RWPE2 (cell line): ENCODE measurements at regions not wholly inside any gene's neighbourhood (a gene's known extent, or its start where the extent isn't known, plus 50 kb on each side); places are given as distances from the start of the nearest gene placed in this dataset.
A peak's percentile ranks its signal among the peaks of the same experiment; 100 is the strongest.

ENCODE experiments used
- ATAC-seq: fragments of 200-7000 bp; cut with Tn5 transposase; 3 replicates; pipeline ENCODE4 v1.9.1; 2021; ENCODE audit warnings: low read depth
- DNase-seq: peaks from one replicate; pipeline ENCODE4 v3.0.0-alpha.2; 2020; ENCODE audit warnings: low spot score
- H3K27ac ChIP-seq: fragments of 450-650 bp; 2 replicates; pipeline ENCODE4 v1.5.1; 2017; ENCODE audit warnings: mild to moderate bottlenecking; ENCODE audit not compliant: poor library complexity, severe bottlenecking
- H3K27me3 ChIP-seq: fragments of 250-450 bp; sonication (Bioruptor Pico); 2 replicates; pipeline ENCODE4 v1.5.1; 2021; ENCODE audit warnings: mild to moderate bottlenecking, moderate library complexity; ENCODE audit not compliant: insufficient read depth, poor library complexity, severe bottlenecking
- H3K36me3 ChIP-seq: fragments of 250-450 bp; sonication (Bioruptor Pico); 2 replicates; pipeline ENCODE4 v1.5.1; 2020; ENCODE audit warnings: low read depth, mild to moderate bottlenecking, moderate library complexity
- H3K4me1 ChIP-seq: fragments of 250-450 bp; sonication (Bioruptor Pico); 2 replicates; pipeline ENCODE4 v1.5.1; 2021; ENCODE audit warnings: mild to moderate bottlenecking, moderate library complexity; ENCODE audit not compliant: insufficient read depth, poor library complexity, severe bottlenecking
- H3K4me3 ChIP-seq: fragments of 250-450 bp; sonication (Bioruptor Pico); 2 replicates; pipeline ENCODE4 v1.5.1; 2021; ENCODE audit warnings: mild to moderate bottlenecking, moderate library complexity; ENCODE audit not compliant: severe bottlenecking
- H3K9me3 ChIP-seq: fragments of 250-450 bp; sonication (Bioruptor Pico); 2 replicates; pipeline ENCODE4 v1.5.1; 2021; ENCODE audit warnings: mild to moderate bottlenecking, moderate library complexity; ENCODE audit not compliant: severe bottlenecking
- TF ChIP-seq, protein P1 (sequence below): fragments of 450-650 bp; IDR thresholded peaks from one replicate; pipeline ENCODE4 v1.5.1; 2017; ENCODE audit warnings: mild to moderate bottlenecking, moderate library complexity; ENCODE audit not compliant: poor library complexity, severe bottlenecking

- no peaks in the 10 kb centered on the region for H3K9me3 ChIP-seq
- no peak overlapping the region for H3K4me3 ChIP-seq
- no peak for DNase-seq
- TF ChIP-seq, protein P1, sequence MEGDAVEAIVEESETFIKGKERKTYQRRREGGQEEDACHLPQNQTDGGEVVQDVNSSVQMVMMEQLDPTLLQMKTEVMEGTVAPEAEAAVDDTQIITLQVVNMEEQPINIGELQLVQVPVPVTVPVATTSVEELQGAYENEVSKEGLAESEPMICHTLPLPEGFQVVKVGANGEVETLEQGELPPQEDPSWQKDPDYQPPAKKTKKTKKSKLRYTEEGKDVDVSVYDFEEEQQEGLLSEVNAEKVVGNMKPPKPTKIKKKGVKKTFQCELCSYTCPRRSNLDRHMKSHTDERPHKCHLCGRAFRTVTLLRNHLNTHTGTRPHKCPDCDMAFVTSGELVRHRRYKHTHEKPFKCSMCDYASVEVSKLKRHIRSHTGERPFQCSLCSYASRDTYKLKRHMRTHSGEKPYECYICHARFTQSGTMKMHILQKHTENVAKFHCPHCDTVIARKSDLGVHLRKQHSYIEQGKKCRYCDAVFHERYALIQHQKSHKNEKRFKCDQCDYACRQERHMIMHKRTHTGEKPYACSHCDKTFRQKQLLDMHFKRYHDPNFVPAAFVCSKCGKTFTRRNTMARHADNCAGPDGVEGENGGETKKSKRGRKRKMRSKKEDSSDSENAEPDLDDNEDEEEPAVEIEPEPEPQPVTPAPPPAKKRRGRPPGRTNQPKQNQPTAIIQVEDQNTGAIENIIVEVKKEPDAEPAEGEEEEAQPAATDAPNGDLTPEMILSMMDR, result no peak
- H3K27ac ChIP-seq, result no peak overlapping the region
- no peaks in the 10 kb centered on the region for H3K4me1 ChIP-seq
- no peak for ATAC-seq
- H3K36me3 ChIP-seq, result no peaks in the 10 kb centered on the region
- H3K27me3 ChIP-seq, result no peaks in the 10 kb centered on the region
These were observed 630.7 kb downstream of the ZEB2 start for GRCh38 chr2:143889216-143889615.

DNA sequence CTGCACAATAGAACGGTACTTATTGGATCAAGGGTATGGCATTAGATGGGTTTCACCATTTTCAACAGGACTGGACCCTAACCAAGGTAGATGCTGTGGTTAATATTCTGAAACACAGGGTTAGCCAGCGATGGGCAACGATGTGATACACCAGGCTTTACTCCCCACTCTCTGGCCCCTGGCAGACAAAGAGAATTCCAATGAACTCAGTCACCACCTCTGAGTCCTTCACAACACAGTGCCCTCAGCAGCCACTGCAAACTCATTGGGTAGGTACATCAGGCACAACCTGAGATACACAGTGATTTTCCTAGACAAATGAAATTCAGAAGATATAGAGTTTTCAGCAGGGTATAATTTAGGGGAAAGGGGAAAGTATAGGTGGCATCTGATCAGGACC lies 634.5 kb downstream of the ZEB2 start:
- H3K4me1 ChIP-seq, result no peaks in the 10 kb centered on the region
- ATAC-seq, result peak; percentile 33; the same call in 1 of the 3 replicates
- no peak overlapping the region for H3K4me3 ChIP-seq
- H3K36me3 ChIP-seq, result no peaks in the 10 kb centered on the region
- H3K27me3 ChIP-seq, result no peaks in the 10 kb centered on the region
- no peaks in the 10 kb centered on the region for H3K9me3 ChIP-seq
- no peak for DNase-seq
- TF ChIP-seq, protein P1, result no peak
- H3K27ac ChIP-seq, result no peak overlapping the region

- H3K27me3 ChIP-seq, result no peaks in the 10 kb centered on the region
- ATAC-seq, result no peak
- no peak overlapping the region for H3K4me3 ChIP-seq
- H3K4me1 ChIP-seq, result no peaks in the 10 kb centered on the region
- TF ChIP-seq, protein P1, result no peak
- H3K36me3 ChIP-seq, result no peaks in the 10 kb centered on the region
- DNase-seq, result no peak
- no peak overlapping the region for H3K27ac ChIP-seq
- no peaks in the 10 kb centered on the region for H3K9me3 ChIP-seq
These were observed 638.7 kb downstream of the ZEB2 start for GRCh38 chr2:143881246-143881645.

DNA sequence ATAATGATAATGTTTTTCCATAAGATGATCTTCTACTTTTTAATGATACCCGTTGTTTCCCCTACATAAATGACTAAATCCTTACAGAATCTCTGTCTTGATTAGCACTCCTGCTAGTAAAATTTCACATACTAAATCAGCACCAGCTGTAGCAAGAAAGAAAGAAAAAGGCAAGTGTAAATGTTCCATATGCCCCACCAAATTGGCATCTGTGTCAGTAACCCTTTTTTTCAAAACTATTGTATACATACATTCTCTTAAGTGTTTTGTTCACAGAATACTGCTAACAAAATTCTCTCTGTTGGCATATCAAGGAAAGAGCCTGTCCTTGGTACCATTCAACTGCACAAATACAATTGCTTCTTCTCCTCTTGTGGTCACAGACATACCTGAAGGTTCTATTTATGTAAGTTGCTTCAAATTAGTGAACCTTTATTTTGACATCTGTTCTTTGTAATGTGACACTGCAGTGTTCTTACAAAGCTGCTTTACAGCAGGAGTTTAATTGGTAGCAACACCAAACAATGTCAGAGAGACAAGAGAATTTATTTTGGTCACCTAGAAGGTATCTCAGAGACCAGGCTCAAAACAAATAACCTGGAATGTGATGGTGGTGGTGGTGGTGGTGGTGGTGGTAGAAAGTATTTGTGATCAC lies 641.9 kb downstream of the ZEB2 start:
- H3K4me3 ChIP-seq, result no peak overlapping the region
- TF ChIP-seq, protein P1, result no peak
- no peaks in the 10 kb centered on the region for H3K36me3 ChIP-seq
- H3K27ac ChIP-seq, result no peak overlapping the region
- no peaks in the 10 kb centered on the region for H3K27me3 ChIP-seq
- ATAC-seq (no peak), DNase-seq (no peak)
- no peaks in the 10 kb centered on the region for H3K4me1 ChIP-seq
- H3K9me3 ChIP-seq, result no peaks in the 10 kb centered on the region

DNA sequence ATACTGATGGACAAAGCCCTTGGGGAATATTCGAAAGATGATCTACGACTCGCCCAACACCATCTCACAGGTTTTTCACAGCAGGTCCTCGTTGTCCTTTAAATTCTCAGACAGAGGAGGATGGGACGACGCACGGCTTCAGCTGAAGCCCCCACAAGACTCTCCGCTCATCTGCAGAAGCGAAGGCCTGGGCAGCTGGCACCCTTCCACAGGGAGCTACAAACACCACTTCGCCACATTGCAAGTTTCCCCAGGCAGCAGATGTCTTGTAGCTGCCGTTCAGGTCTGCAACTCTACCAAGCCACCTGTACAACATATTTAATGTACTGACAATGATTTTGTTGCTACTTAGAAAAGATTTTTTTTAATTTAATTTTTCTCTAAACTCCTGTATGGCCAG lies 642.9 kb downstream of the ZEB2 start:
- H3K4me1 ChIP-seq, result no peaks in the 10 kb centered on the region
- no peaks in the 10 kb centered on the region for H3K36me3 ChIP-seq
- no peaks in the 10 kb centered on the region for H3K27me3 ChIP-seq
- H3K9me3 ChIP-seq, result no peaks in the 10 kb centered on the region
- DNase-seq (no peak), ATAC-seq (no peak)
- TF ChIP-seq, protein P1, result no peak
- H3K4me3 ChIP-seq, result no peak overlapping the region
- no peak overlapping the region for H3K27ac ChIP-seq
